GM19023 (cell line): ENCODE measurements at regions not wholly inside any gene's neighbourhood (a gene's known extent, or its start where the extent isn't known, plus 50 kb on each side); places are given as distances from the start of the nearest gene placed in this dataset.

Experiments used
- ATAC-seq: cut with Tn5 transposase; IDR thresholded peaks from one replicate; pipeline ENCODE4 v1.9.1; 2021; ENCODE audit warnings: mild to moderate bottlenecking, moderate library complexity; ENCODE audit not compliant: unreplicated experiment

- ATAC-seq: no peak
Measured at GRCh38 chr7:79593866-79594301, 140.4 kb upstream of the MAGI2 start.

- ATAC-seq: no peak
Measured at GRCh38 chr7:79590916-79591623, 137.6 kb upstream of the MAGI2 start.

- ATAC-seq: no peak
Measured at GRCh38 chr7:79590391-79590790, 136.9 kb upstream of the MAGI2 start.

- ATAC-seq: no peak
Measured at GRCh38 chr7:79570903-79571302, 117.4 kb upstream of the MAGI2 start.

GRCh38 chr7:79563821-79564522 lies 110.5 kb upstream of the MAGI2 start:
- no peak for ATAC-seq

- no peak for ATAC-seq
Measured at GRCh38 chr7:79555571-79555970, 102.1 kb upstream of the MAGI2 start.

- no peak for ATAC-seq
Measured at GRCh38 chr7:79553811-79554555, 100.5 kb upstream of the MAGI2 start.

- no peak for ATAC-seq
Measured at GRCh38 chr7:79552463-79552862, 99.0 kb upstream of the MAGI2 start.

- ATAC-seq: no peak
Measured at GRCh38 chr7:79548727-79549126, 95.3 kb upstream of the MAGI2 start.

GRCh38 chr7:79547132-79547531 lies 93.7 kb upstream of the MAGI2 start:
- no peak for ATAC-seq

GRCh38 chr7:79540592-79540991 lies 87.1 kb upstream of the MAGI2 start:
- no peak for ATAC-seq

- no peak for ATAC-seq
Measured at GRCh38 chr7:79534128-79534527, 80.7 kb upstream of the MAGI2 start.

- ATAC-seq: no peak
Measured at GRCh38 chr7:79531905-79532664, 78.6 kb upstream of the MAGI2 start.

- ATAC-seq: no peak
Measured at GRCh38 chr7:79531116-79531515, 77.6 kb upstream of the MAGI2 start.

- no peak for ATAC-seq
Measured at GRCh38 chr7:79529881-79530235, 76.4 kb upstream of the MAGI2 start.

- no peak for ATAC-seq
Measured at GRCh38 chr7:79529214-79529880, 75.9 kb upstream of the MAGI2 start.

GRCh38 chr7:79528421-79528820 lies 75.0 kb upstream of the MAGI2 start:
- no peak for ATAC-seq

- no peak for ATAC-seq
Measured at GRCh38 chr7:79524048-79524447, 70.6 kb upstream of the MAGI2 start.

GRCh38 chr7:79523436-79523835 lies 70.0 kb upstream of the MAGI2 start:
- no peak for ATAC-seq

- ATAC-seq: no peak
Measured at GRCh38 chr7:79520543-79520942, 67.1 kb upstream of the MAGI2 start.

GRCh38 chr7:79515358-79515757 lies 61.9 kb upstream of the MAGI2 start:
- no peak for ATAC-seq
